Ovary (tissue), 3 donors: ENCODE measurements at regions not wholly inside any gene's neighbourhood (a gene's known extent, or its start where the extent isn't known, plus 50 kb on each side); places are given as distances from the start of the nearest gene placed in this dataset.

Source experiments
- CTCF ChIP-seq, 3 donors: fragments of 450-650 bp in 2 of 3; fragments of 200-600 bp in 1 of 3; IDR thresholded peaks; one replicate each; pipeline versions ENCODE4 v1.5.1 to v1.8.0; 2016 to 2022; ENCODE audit warnings: antibody characterized with exemption in 3 of 3, mild to moderate bottlenecking in 1 of 3
- EP300 ChIP-seq: sonication (generic); formaldehyde crosslinking; IDR thresholded peaks from one replicate; pipeline ENCODE4 v1.6.1; 2017; ENCODE audit warnings: antibody characterized with exemption
- donor health status: DM: no; HTN: no; CAD: no.

- TF ChIP-seq EP300 (no peak), CTCF (IDR thresholded peaks at IDR 0.05) (no peak)
Measured at GRCh38 chr12:31780096-31780495, 51.3 kb upstream of the AMN1 start.
